SH-SY5Y (cell line): ENCODE measurements at regions not wholly inside any gene's neighbourhood (a gene's known extent, or its start where the extent isn't known, plus 50 kb on each side); places are given as distances from the start of the nearest gene placed in this dataset.

Experiments
- GATA2 ChIP-seq: IDR thresholded peaks from 2 replicates; pipeline ENCODE4 v1.6.1; 2011; ENCODE audit warnings: mild to moderate bottlenecking, low read depth, low read length
- GATA3 ChIP-seq: IDR thresholded peaks from 2 replicates; pipeline ENCODE4 v1.6.1; 2011; ENCODE audit warnings: low read depth, mild to moderate bottlenecking, low read length, moderate library complexity

- TF ChIP-seq GATA3 (no peak), GATA2 (no peak)
These were observed 379.0 kb upstream of the SLC30A5 start for GRCh38 chr5:68714810-68715209.
